K562 (cell line): ENCODE measurements at regions not wholly inside any gene's neighbourhood (a gene's known extent, or its start where the extent isn't known, plus 50 kb on each side); places are given as distances from the start of the nearest gene placed in this dataset.

ENCODE experiments used
- ATAC-seq: fragments of 200-7000 bp; cut with Tn5 transposase; 3 replicates; pipeline ENCODE4 v1.9.1; 2020; ENCODE audit warnings: moderate library complexity
- BruUV-seq: library from RNA; stranded (reverse); fragments of 400-500 nt; replicated peaks from 2 replicates; lab custom pipeline; 2021; lab: Mats Ljungman, UMichigan
- CTCF ChIA-PET: fragments of 300-600 bp; formaldehyde crosslinking; extraction: SDS; loops from one replicate; lab custom pipeline; 2021; ENCODE audit warnings: low intra/inter-chr PET ratio; lab: Yijun Ruan, JAX
- POLR2A ChIA-PET: fragments of 300-600, 350-650 bp; sonication (Branson Sonifier 250); formaldehyde crosslinking; extraction: SDS; loops from one replicate; lab custom pipeline; 2021; ENCODE audit warnings: antibody characterized with exemption, inconsistent platforms; lab: Yijun Ruan, JAX
- DNase-seq, 4 experiments: peaks; one replicate each; pipeline versions ENCODE4 v3.0.0 to v3.0.0-alpha.2; 2011 to 2018; ENCODE audit warnings: low spot score in 3 of 4, mixed read lengths in 3 of 4; ENCODE audit errors: extremely low read depth in 1 of 4
- FAIRE-seq: peaks from 2 replicates; lab custom pipeline; 2011; peaks lifted over from hg19 to GRCh38; lab: Jason Lieb, UNC
- H2AFZ ChIP-seq: 2 replicates; pipeline ENCODE4 v1.6.0; 2011; ENCODE audit warnings: low read depth, low read length, control low read depth, inconsistent platforms
- H3K27ac ChIP-seq: fragments of 200-600 bp; 3 replicates; pipeline ENCODE4 v1.8.0; 2011; ENCODE audit warnings: low read depth, mild to moderate bottlenecking, control low read depth, inconsistent platforms, low read length, moderate library complexity, mixed read lengths; ENCODE audit errors: extremely low read depth
- H3K27me3 ChIP-seq, 2 experiments: fragments of 300-600 bp in 1 of 2; 2 replicates in 1 of 2; 3 replicates in 1 of 2; pipeline versions ENCODE4 v1.6.0 to v1.8.0; 2011; ENCODE audit warnings: inconsistent platforms in 2 of 2, low read length in 2 of 2, mild to moderate bottlenecking in 1 of 2, mixed read lengths in 1 of 2, moderate library complexity in 1 of 2; ENCODE audit not compliant: control insufficient read depth in 2 of 2, insufficient read depth in 2 of 2
- H3K36me3 ChIP-seq: fragments of 300-600 bp; 3 replicates; pipeline ENCODE4 v1.8.0; 2011; ENCODE audit warnings: mild to moderate bottlenecking, low read length, inconsistent platforms; ENCODE audit not compliant: control insufficient read depth, insufficient read depth
- H3K4me1 ChIP-seq, 2 experiments: fragments of 200-600 bp in 1 of 2; replicated peaks in 1 of 2; 2 replicates in 1 of 2; 3 replicates in 1 of 2; pipeline versions ENCODE4 v1.5.1 to v1.8.0; 2011; ENCODE audit warnings: inconsistent platforms in 2 of 2, low read length in 2 of 2, mild to moderate bottlenecking in 1 of 2, mixed read lengths in 1 of 2, moderate library complexity in 1 of 2; ENCODE audit not compliant: control insufficient read depth in 2 of 2, insufficient read depth in 2 of 2
- H3K4me2 ChIP-seq: 2 replicates; pipeline ENCODE4 v1.6.1; 2011; ENCODE audit warnings: low read length, control low read depth, inconsistent platforms, mixed read lengths; ENCODE audit not compliant: insufficient read depth
- H3K4me3 ChIP-seq: fragments of 200-600 bp; sonication (generic), shearing (Covaris generic); 2 replicates; pipeline ENCODE4 v1.5.1; 2016; ENCODE audit warnings: control low read depth, inconsistent platforms
- H3K79me2 ChIP-seq: fragments of 200-600 bp; 3 replicates; pipeline ENCODE4 v1.8.0; 2011; ENCODE audit warnings: low read length, inconsistent platforms; ENCODE audit not compliant: control insufficient read depth, insufficient read depth
- H3K9ac ChIP-seq, 2 experiments: 2 replicates each; pipeline versions ENCODE4 v1.6.0 to v1.6.1; 2011; ENCODE audit warnings: low read depth in 2 of 2, low read length in 2 of 2, control low read depth in 1 of 2, inconsistent platforms in 1 of 2, mild to moderate bottlenecking in 1 of 2, mixed read lengths in 1 of 2; ENCODE audit not compliant: insufficient read depth in 1 of 2
- H3K9me1 ChIP-seq: one replicate; pipeline ENCODE4 v1.6.0; 2011; ENCODE audit warnings: inconsistent platforms, mild to moderate bottlenecking, low read length, moderate library complexity; ENCODE audit not compliant: control insufficient read depth, insufficient read depth
- H3K9me3 ChIP-seq: replicated peaks from 2 replicates; pipeline ENCODE4 v1.5.1; 2011; ENCODE audit warnings: low read depth, low read length, inconsistent platforms; ENCODE audit not compliant: control insufficient read depth, insufficient read depth
- H4K20me1 ChIP-seq: replicated peaks from 2 replicates; pipeline ENCODE4 v1.6.1; 2011; ENCODE audit warnings: low read length, inconsistent platforms, mixed read lengths; ENCODE audit not compliant: control insufficient read depth, insufficient read depth
- CBX2 ChIP-seq: fragments of 200-600 bp; sonication (generic); IDR thresholded peaks from one replicate; pipeline ENCODE4 v1.6.1; 2012; ENCODE audit warnings: mild to moderate bottlenecking, low read length, inconsistent platforms; ENCODE audit not compliant: insufficient read depth, poor library complexity, severe bottlenecking
- CHD4 ChIP-seq: fragments of 200-600 bp; sonication (generic); IDR thresholded peaks from 3 replicates; pipeline ENCODE4 v1.6.1; 2012; ENCODE audit warnings: low read depth, mild to moderate bottlenecking, mixed read lengths, low read length, inconsistent platforms; ENCODE audit not compliant: insufficient read depth, insufficient replicate concordance, poor library complexity, severe bottlenecking
- MAZ ChIP-seq, 2 experiments: fragments of 450-650 bp in 1 of 2; sonication (generic) in 1 of 2; formaldehyde crosslinking; IDR thresholded peaks in 1 of 2; conservative IDR thresholded peaks in 1 of 2; 2 replicates each; pipeline versions ENCODE4 v1.4.0 to v1.5.0; 2020; ENCODE audit warnings: mild to moderate bottlenecking in 1 of 2, missing genetic modification reagents in 1 of 2
- NFIC ChIP-seq: fragments of 450-650 bp; IDR thresholded peaks from 2 replicates; pipeline ENCODE4 v1.6.1; 2017; ENCODE audit warnings: mild to moderate bottlenecking, inconsistent platforms
- RREB1 ChIP-seq: fragments of 250-450 bp; sonication (Bioruptor Pico); IDR thresholded peaks from 2 replicates; pipeline ENCODE4 v1.4.0; 2020
- SIN3A ChIP-seq, 2 experiments: fragments of 150-350 bp in 1 of 2; IDR thresholded peaks; 2 replicates each; pipeline ENCODE4 v1.6.1; 2011 to 2016; ENCODE audit warnings: borderline replicate concordance in 2 of 2, low read depth in 2 of 2, low read length in 2 of 2, mild to moderate bottlenecking in 2 of 2, moderate library complexity in 2 of 2; ENCODE audit not compliant: control insufficient read depth in 1 of 2
- SIX5 ChIP-seq, 2 experiments: IDR thresholded peaks; 2 replicates each; pipeline ENCODE4 v1.6.1; 2011; ENCODE audit warnings: low read length in 2 of 2, borderline replicate concordance in 1 of 2, low read depth in 1 of 2, mild to moderate bottlenecking in 1 of 2, moderate library complexity in 1 of 2; ENCODE audit not compliant: insufficient read depth in 1 of 2
- TRIM24 ChIP-seq, 2 experiments: fragments of 450-650 bp; IDR thresholded peaks; 2 replicates each; pipeline ENCODE4 v1.6.1; 2016
- ZNF23 ChIP-seq: fragments of 250-450 bp; sonication (Bioruptor Pico); IDR thresholded peaks from 2 replicates; pipeline ENCODE4 v1.4.0; 2020; ENCODE audit warnings: mild to moderate bottlenecking
- ZNF507 ChIP-seq: conservative IDR thresholded peaks from 2 replicates; pipeline ENCODE4 v1.6.1; 2017; ENCODE audit warnings: missing genetic modification characterization, missing compliant biosample characterization
- ZNF655 ChIP-seq: fragments of 250-450 bp; sonication (Bioruptor Pico); IDR thresholded peaks from 2 replicates; pipeline ENCODE4 v1.5.0; 2021
- WGBS: fragments of 100-300 bp; shearing (Covaris generic); methylation state at CpG from one replicate; pipeline ENCODE4 v1.1.6; 2016; ENCODE audit warnings: low coverage, mixed read lengths; ENCODE audit not compliant: insufficient coverage; ENCODE audit errors: missing lambda C conversion rate; 5-methylcytosine and 5-hydroxymethylcytosine counted together
- in situ Hi-C: fragments of 300-500 bp; cut with MboI; formaldehyde crosslinking; loops from 4 replicates; pipeline ENCODE4 v1.15.0; 2018; ENCODE audit warnings: inconsistent platforms, mixed read lengths
- intact Hi-C: fragments of 100-400 bp; cut with micrococcal nuclease; formaldehyde crosslinking; loops from 2 replicates; pipeline ENCODE4 v1.14.2; 2022
- TF ChIP-seq, protein P1 (sequence below): fragments of 250-450 bp; sonication (Bioruptor Pico); IDR thresholded peaks from 2 replicates; pipeline ENCODE4 v1.5.1; 2021; ENCODE audit warnings: mild to moderate bottlenecking

DNA sequence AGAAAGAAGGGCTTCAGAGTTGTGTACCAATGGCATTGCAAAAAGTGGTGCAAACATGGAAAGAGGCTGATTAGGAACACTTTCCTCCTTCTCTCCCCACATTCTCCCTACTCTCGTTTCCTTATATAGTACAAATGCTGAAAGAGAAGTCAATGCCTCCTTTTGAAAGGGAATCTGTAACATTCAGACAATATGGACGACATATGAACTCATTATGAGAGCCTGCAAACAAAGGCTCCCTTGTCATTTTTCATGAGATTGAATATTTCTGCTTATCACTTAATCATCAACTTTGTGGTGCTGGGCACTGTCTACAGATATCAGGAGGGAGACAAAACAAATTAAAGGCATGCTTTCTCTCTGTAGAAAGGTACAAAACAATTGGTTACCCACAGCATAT is 437.1 kb upstream of the PHF14 start (continued):
- no peak for TF ChIP-seq CBX2
- TF ChIP-seq ZNF507 (tag): no peak
- no peak for TF ChIP-seq CHD4
- TF ChIP-seq, all 486 proteins: peak for 0

- in situ Hi-C loops (no loop called here), intact Hi-C loops (no loop called here)
- ChIA-PET CTCF (no interaction called here), POLR2A (interaction anchor here (1.0 kb wide), 1 partner anchor 8 kb away, joined by 3 read pairs; no protein-coding TSS in a partner anchor)
- Histone ChIP-seq H3K4me3 (no peak overlapping the region), H2AFZ (no peak overlapping the region), H4K20me1 (no peaks in the 10 kb centered on the region), H3K4me2 (no peak overlapping the region), H3K9ac (no peak overlapping the region), H3K4me1 (no peaks in the 10 kb centered on the region), H3K9me1 (no peaks in the 10 kb centered on the region), H3K27ac (no peak overlapping the region), H3K79me2 (no peaks in the 10 kb centered on the region; the same call in 2 of the 3 replicates), H3K9me3 (no peaks in the 10 kb centered on the region), H3K36me3 (no peaks in the 10 kb centered on the region), H3K27me3 (no peaks in the 10 kb centered on the region)
- ATAC-seq (no peak), FAIRE-seq (no peak), DNase-seq (no peak)
- 29% methylated on average over 3 of the region's 3 CpGs for WGBS
- BruUV-seq: no TSS peak
- no peak for TF ChIP-seq ZNF655 (CRISPR knock-in tag)
- TF ChIP-seq RREB1 (CRISPR knock-in tag): no peak
- TF ChIP-seq SIN3A (IDR thresholded peaks at IDR 0.05; ENCODE audit: borderline replicate concordance in 2 of 2, control insufficient read depth in 1 of 2, low read depth in 2 of 2, low read length in 2 of 2): no peak
- TF ChIP-seq ZNF23: no peak
- no peak for TF ChIP-seq MAZ (CRISPR knock-in tag; conservative IDR thresholded peaks at IDR 0.05 in 1 of 2, IDR thresholded peaks at IDR 0.05 in 1 of 2)
- TF ChIP-seq TRIM24 (IDR thresholded peaks at IDR 0.05): no peak
- TF ChIP-seq NFIC: no peak
- TF ChIP-seq, protein P1, sequence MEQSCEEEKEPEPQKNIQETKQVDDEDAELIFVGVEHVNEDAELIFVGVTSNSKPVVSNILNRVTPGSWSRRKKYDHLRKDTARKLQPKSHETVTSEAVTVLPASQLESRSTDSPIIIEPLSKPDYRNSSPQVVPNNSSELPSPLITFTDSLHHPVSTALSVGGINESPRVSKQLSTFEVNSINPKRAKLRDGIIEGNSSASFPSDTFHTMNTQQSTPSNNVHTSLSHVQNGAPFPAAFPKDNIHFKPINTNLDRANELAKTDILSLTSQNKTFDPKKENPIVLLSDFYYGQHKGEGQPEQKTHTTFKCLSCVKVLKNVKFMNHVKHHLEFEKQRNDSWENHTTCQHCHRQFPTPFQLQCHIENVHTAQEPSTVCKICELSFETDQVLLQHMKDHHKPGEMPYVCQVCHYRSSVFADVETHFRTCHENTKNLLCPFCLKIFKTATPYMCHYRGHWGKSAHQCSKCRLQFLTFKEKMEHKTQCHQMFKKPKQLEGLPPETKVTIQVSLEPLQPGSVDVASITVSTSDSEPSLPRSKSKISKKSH (CRISPR knock-in tag): no peak
- TF ChIP-seq SIX5 (IDR thresholded peaks at IDR 0.05; ENCODE audit: borderline replicate concordance in 1 of 2, insufficient read depth in 1 of 2, low read depth in 1 of 2, low read length in 2 of 2): no peak
Observed at GRCh38 chr7:10537764-10538163, 435.9 kb upstream of the PHF14 start.
